ENCODE measurements at regions not wholly inside any gene's neighbourhood (a gene's known extent, or its start where the extent isn't known, plus 50 kb on each side); places are given as distances from the start of the nearest gene placed in this dataset.

DNA sequence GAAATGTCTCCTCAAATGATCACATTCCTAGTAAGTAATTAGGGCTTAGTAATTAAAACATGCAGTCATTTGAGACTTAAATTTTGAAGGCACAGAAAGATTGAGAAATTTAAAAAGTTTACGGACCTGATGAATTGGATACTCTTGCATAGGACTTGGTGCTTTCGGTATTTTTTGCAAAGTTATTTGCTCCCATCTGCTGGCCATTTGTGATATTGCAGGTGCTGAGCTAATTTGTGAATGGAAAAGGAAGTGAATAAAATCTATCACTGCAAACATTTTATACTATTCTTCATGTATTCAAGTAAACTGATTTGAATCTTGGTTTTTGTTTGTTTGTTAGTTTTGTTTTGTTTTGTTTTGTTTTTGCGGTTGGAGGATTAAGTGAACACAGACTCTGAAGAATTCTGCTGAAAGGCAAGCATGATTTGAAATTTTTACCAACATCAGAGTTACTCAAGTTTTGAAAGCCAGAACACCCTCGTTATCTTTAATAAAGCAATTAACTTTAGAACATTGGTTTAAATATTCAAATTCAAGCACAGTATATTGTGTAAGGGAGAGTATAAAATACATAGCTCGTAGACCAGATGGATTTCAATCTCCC lies 689.5 kb upstream of the RBFOX1 start:
- TF ChIP-seq CTCF (IDR thresholded peaks at IDR 0.05) (peak; percentile 81 to 92 (median 85)), POLR2A (IDR thresholded peaks at IDR 0.05) (no peak), POLR2AphosphoS5 (IDR thresholded peaks at IDR 0.05) (no peak)
